Lung microvascular endothelial cell (primary cell): ENCODE measurements at regions not wholly inside any gene's neighbourhood (a gene's known extent, or its start where the extent isn't known, plus 50 kb on each side); places are given as distances from the start of the nearest gene placed in this dataset.
"Not testable (repeated sequence)": the region's sequence is repeated elsewhere in the genome, so short reads cannot be mapped to it uniquely, and the experiment has no call there.

Source experiments
- DNase-seq, 2 donors: peaks; one replicate each; pipeline versions ENCODE4 v3.0.0 to v3.0.0-alpha.2; 2010; ENCODE audit warnings: low read depth in 2 of 2

- no peak for DNase-seq
These were observed 323.4 kb upstream of the SFSWAP start for GRCh38 chr12:131387281-131388163.

GRCh38 chr12:131388164-131389053, 322.5 kb upstream of the SFSWAP start:
- DNase-seq, result not testable (repeated sequence)

- no peak for DNase-seq
These were observed 321.6 kb upstream of the SFSWAP start for GRCh38 chr12:131389054-131390013.

- peak in 1 of 2 donors; percentile 42 for DNase-seq
These were observed 320.2 kb upstream of the SFSWAP start for GRCh38 chr12:131390412-131391334.

- no peak for DNase-seq
These were observed 319.5 kb upstream of the SFSWAP start for GRCh38 chr12:131391399-131391798.

- DNase-seq, result not testable (repeated sequence)
These were observed 316.1 kb upstream of the SFSWAP start for GRCh38 chr12:131394752-131395151.

- DNase-seq, result not testable (repeated sequence)
These were observed 315.6 kb upstream of the SFSWAP start for GRCh38 chr12:131395209-131395684.

- no peak for DNase-seq
These were observed 314.8 kb upstream of the SFSWAP start for GRCh38 chr12:131395971-131396573.

GRCh38 chr12:131397493-131398181, 313.3 kb upstream of the SFSWAP start:
- no peak for DNase-seq

GRCh38 chr12:131399000-131399399, 311.9 kb upstream of the SFSWAP start:
- no peak for DNase-seq

GRCh38 chr12:131400668-131401294, 310.1 kb upstream of the SFSWAP start:
- not testable (repeated sequence) for DNase-seq

GRCh38 chr12:131401907-131402633, 308.8 kb upstream of the SFSWAP start:
- DNase-seq, result not testable (repeated sequence)

- no peak for DNase-seq
These were observed 308.0 kb upstream of the SFSWAP start for GRCh38 chr12:131402781-131403396.

- no peak for DNase-seq
These were observed 307.2 kb upstream of the SFSWAP start for GRCh38 chr12:131403676-131404075.

- no peak for DNase-seq
These were observed 306.2 kb upstream of the SFSWAP start for GRCh38 chr12:131404705-131405104.

GRCh38 chr12:131407221-131408035, 303.5 kb upstream of the SFSWAP start:
- DNase-seq, result no peak
